ENCODE measurements at regions not wholly inside any gene's neighbourhood (a gene's known extent, or its start where the extent isn't known, plus 50 kb on each side); places are given as distances from the start of the nearest gene placed in this dataset.

- POLR2A ChIA-PET, result interaction anchor here (0.7 kb wide), 1 partner anchor 418 kb away, joined by 3 read pairs; no protein-coding TSS in a partner anchor
- no peaks in the 10 kb centered on the region for H3K27me3 ChIP-seq (ENCODE audit: control insufficient read depth in 2 of 2, insufficient read depth in 2 of 2, low read length in 2 of 2)
- FAIRE-seq, result no peak
- H3K4me2 ChIP-seq (ENCODE audit: insufficient read depth, low read length), result no peak overlapping the region
- H2AFZ ChIP-seq (ENCODE audit: low read depth, low read length), result peak overlapping the region; percentile 24; the same call in 1 of the 2 replicates
- H3K36me3 ChIP-seq (ENCODE audit: control insufficient read depth, insufficient read depth, low read length), result no peaks in the 10 kb centered on the region
- ATAC-seq, result peak; percentile 59; the same call in 2 of the 3 replicates
- H4K20me1 ChIP-seq (replicated peaks; ENCODE audit: control insufficient read depth, insufficient read depth, low read length), result no peaks in the 10 kb centered on the region
- DNase-seq (ENCODE audit: extremely low read depth in 1 of 4, low spot score in 3 of 4), result peak in 1 of 4 experiments; percentile 14
- in situ Hi-C loops (cut with MboI), result no loop called here
- CTCF ChIA-PET (ENCODE audit: low intra/inter-chr PET ratio), result no interaction called here
- intact Hi-C loops (cut with micrococcal nuclease), result loop anchor here (2.0 kb wide), 1 partner anchor 46 kb away; no protein-coding TSS in a partner anchor
- no peak overlapping the region for H3K27ac ChIP-seq (ENCODE audit: extremely low read depth, low read depth, low read length)
- H3K9me1 ChIP-seq (ENCODE audit: control insufficient read depth, insufficient read depth, low read length), result no peaks in the 10 kb centered on the region
- H3K4me1 ChIP-seq (replicated peaks in 1 of 2; ENCODE audit: control insufficient read depth in 2 of 2, insufficient read depth in 2 of 2, low read length in 2 of 2), result no peaks in the 10 kb centered on the region
- H3K4me3 ChIP-seq, result no peak overlapping the region
- no peaks in the 10 kb centered on the region; the same call in 1 of the 2 replicates for H3K9me3 ChIP-seq (replicated peaks; ENCODE audit: control insufficient read depth, insufficient read depth, low read depth, low read length)
- no peak overlapping the region for H3K9ac ChIP-seq (ENCODE audit: insufficient read depth in 1 of 2, low read depth in 2 of 2, low read length in 2 of 2)
- WGBS (ENCODE audit: insufficient coverage, low coverage, missing lambda C conversion rate), result 33% methylated on average over 5 of the region's 5 CpGs
- no peaks in the 10 kb centered on the region for H3K79me2 ChIP-seq (ENCODE audit: control insufficient read depth, insufficient read depth, low read length)
- TF ChIP-seq, protein P1, sequence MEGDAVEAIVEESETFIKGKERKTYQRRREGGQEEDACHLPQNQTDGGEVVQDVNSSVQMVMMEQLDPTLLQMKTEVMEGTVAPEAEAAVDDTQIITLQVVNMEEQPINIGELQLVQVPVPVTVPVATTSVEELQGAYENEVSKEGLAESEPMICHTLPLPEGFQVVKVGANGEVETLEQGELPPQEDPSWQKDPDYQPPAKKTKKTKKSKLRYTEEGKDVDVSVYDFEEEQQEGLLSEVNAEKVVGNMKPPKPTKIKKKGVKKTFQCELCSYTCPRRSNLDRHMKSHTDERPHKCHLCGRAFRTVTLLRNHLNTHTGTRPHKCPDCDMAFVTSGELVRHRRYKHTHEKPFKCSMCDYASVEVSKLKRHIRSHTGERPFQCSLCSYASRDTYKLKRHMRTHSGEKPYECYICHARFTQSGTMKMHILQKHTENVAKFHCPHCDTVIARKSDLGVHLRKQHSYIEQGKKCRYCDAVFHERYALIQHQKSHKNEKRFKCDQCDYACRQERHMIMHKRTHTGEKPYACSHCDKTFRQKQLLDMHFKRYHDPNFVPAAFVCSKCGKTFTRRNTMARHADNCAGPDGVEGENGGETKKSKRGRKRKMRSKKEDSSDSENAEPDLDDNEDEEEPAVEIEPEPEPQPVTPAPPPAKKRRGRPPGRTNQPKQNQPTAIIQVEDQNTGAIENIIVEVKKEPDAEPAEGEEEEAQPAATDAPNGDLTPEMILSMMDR (IDR thresholded peaks at IDR 0.05 in 2 of 3, conservative IDR thresholded peaks at IDR 0.05 in 1 of 3; ENCODE audit: insufficient read depth in 2 of 3, low read depth in 1 of 3, low read length in 3 of 3), result peak in 1 of 3 experiments; percentile 18; a peak in 1 of 6 replicates
- TF ChIP-seq NCOR1 (IDR thresholded peaks at IDR 0.05) (no peak), ZSCAN29 (IDR thresholded peaks at IDR 0.05) (peak; percentile 36; the same call in 1 of the 2 replicates)
- TF ChIP-seq, protein P2, sequence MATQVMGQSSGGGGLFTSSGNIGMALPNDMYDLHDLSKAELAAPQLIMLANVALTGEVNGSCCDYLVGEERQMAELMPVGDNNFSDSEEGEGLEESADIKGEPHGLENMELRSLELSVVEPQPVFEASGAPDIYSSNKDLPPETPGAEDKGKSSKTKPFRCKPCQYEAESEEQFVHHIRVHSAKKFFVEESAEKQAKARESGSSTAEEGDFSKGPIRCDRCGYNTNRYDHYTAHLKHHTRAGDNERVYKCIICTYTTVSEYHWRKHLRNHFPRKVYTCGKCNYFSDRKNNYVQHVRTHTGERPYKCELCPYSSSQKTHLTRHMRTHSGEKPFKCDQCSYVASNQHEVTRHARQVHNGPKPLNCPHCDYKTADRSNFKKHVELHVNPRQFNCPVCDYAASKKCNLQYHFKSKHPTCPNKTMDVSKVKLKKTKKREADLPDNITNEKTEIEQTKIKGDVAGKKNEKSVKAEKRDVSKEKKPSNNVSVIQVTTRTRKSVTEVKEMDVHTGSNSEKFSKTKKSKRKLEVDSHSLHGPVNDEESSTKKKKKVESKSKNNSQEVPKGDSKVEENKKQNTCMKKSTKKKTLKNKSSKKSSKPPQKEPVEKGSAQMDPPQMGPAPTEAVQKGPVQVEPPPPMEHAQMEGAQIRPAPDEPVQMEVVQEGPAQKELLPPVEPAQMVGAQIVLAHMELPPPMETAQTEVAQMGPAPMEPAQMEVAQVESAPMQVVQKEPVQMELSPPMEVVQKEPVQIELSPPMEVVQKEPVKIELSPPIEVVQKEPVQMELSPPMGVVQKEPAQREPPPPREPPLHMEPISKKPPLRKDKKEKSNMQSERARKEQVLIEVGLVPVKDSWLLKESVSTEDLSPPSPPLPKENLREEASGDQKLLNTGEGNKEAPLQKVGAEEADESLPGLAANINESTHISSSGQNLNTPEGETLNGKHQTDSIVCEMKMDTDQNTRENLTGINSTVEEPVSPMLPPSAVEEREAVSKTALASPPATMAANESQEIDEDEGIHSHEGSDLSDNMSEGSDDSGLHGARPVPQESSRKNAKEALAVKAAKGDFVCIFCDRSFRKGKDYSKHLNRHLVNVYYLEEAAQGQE (IDR thresholded peaks at IDR 0.05; ENCODE audit: borderline replicate concordance), result peak; percentile 78
- TF ChIP-seq, protein P2 (CRISPR knock-in tag; IDR thresholded peaks at IDR 0.05; ENCODE audit: low read depth), result no peak
- no TSS peak for BruUV-seq (replicated peaks)
Observed at GRCh38 chr1:70628973-70629372, 217.9 kb downstream of the CTH start.

All from K562 (cell line).